K562 (cell line): ENCODE measurements at regions not wholly inside any gene's neighbourhood (a gene's known extent, or its start where the extent isn't known, plus 50 kb on each side); places are given as distances from the start of the nearest gene placed in this dataset.

Source experiments
- ATAC-seq: fragments of 200-7000 bp; cut with Tn5 transposase; 3 replicates; pipeline ENCODE4 v1.9.1; 2020; ENCODE audit warnings: moderate library complexity
- BruUV-seq: library from RNA; stranded (reverse); fragments of 400-500 nt; replicated peaks from 2 replicates; lab custom pipeline; 2021; lab: Mats Ljungman, UMichigan
- CTCF ChIA-PET: fragments of 300-600 bp; formaldehyde crosslinking; extraction: SDS; loops from one replicate; lab custom pipeline; 2021; ENCODE audit warnings: low intra/inter-chr PET ratio; lab: Yijun Ruan, JAX
- POLR2A ChIA-PET: fragments of 300-600, 350-650 bp; sonication (Branson Sonifier 250); formaldehyde crosslinking; extraction: SDS; loops from one replicate; lab custom pipeline; 2021; ENCODE audit warnings: antibody characterized with exemption, inconsistent platforms; lab: Yijun Ruan, JAX
- DNase-seq, 4 experiments: peaks; one replicate each; pipeline versions ENCODE4 v3.0.0 to v3.0.0-alpha.2; 2011 to 2018; ENCODE audit warnings: low spot score in 3 of 4, mixed read lengths in 3 of 4; ENCODE audit errors: extremely low read depth in 1 of 4
- FAIRE-seq: peaks from 2 replicates; lab custom pipeline; 2011; peaks lifted over from hg19 to GRCh38; lab: Jason Lieb, UNC
- H2AFZ ChIP-seq: 2 replicates; pipeline ENCODE4 v1.6.0; 2011; ENCODE audit warnings: low read depth, low read length, control low read depth, inconsistent platforms
- H3K27ac ChIP-seq: fragments of 200-600 bp; 3 replicates; pipeline ENCODE4 v1.8.0; 2011; ENCODE audit warnings: low read depth, mild to moderate bottlenecking, control low read depth, inconsistent platforms, low read length, moderate library complexity, mixed read lengths; ENCODE audit errors: extremely low read depth
- H3K27me3 ChIP-seq, 2 experiments: fragments of 300-600 bp in 1 of 2; 2 replicates in 1 of 2; 3 replicates in 1 of 2; pipeline versions ENCODE4 v1.6.0 to v1.8.0; 2011; ENCODE audit warnings: inconsistent platforms in 2 of 2, low read length in 2 of 2, mild to moderate bottlenecking in 1 of 2, mixed read lengths in 1 of 2, moderate library complexity in 1 of 2; ENCODE audit not compliant: control insufficient read depth in 2 of 2, insufficient read depth in 2 of 2
- H3K36me3 ChIP-seq: fragments of 300-600 bp; 3 replicates; pipeline ENCODE4 v1.8.0; 2011; ENCODE audit warnings: mild to moderate bottlenecking, low read length, inconsistent platforms; ENCODE audit not compliant: control insufficient read depth, insufficient read depth
- H3K4me1 ChIP-seq, 2 experiments: fragments of 200-600 bp in 1 of 2; replicated peaks in 1 of 2; 2 replicates in 1 of 2; 3 replicates in 1 of 2; pipeline versions ENCODE4 v1.5.1 to v1.8.0; 2011; ENCODE audit warnings: inconsistent platforms in 2 of 2, low read length in 2 of 2, mild to moderate bottlenecking in 1 of 2, mixed read lengths in 1 of 2, moderate library complexity in 1 of 2; ENCODE audit not compliant: control insufficient read depth in 2 of 2, insufficient read depth in 2 of 2
- H3K4me2 ChIP-seq: 2 replicates; pipeline ENCODE4 v1.6.1; 2011; ENCODE audit warnings: low read length, control low read depth, inconsistent platforms, mixed read lengths; ENCODE audit not compliant: insufficient read depth
- H3K4me3 ChIP-seq: fragments of 200-600 bp; sonication (generic), shearing (Covaris generic); 2 replicates; pipeline ENCODE4 v1.5.1; 2016; ENCODE audit warnings: control low read depth, inconsistent platforms
- H3K79me2 ChIP-seq: fragments of 200-600 bp; 3 replicates; pipeline ENCODE4 v1.8.0; 2011; ENCODE audit warnings: low read length, inconsistent platforms; ENCODE audit not compliant: control insufficient read depth, insufficient read depth
- H3K9ac ChIP-seq, 2 experiments: 2 replicates each; pipeline versions ENCODE4 v1.6.0 to v1.6.1; 2011; ENCODE audit warnings: low read depth in 2 of 2, low read length in 2 of 2, control low read depth in 1 of 2, inconsistent platforms in 1 of 2, mild to moderate bottlenecking in 1 of 2, mixed read lengths in 1 of 2; ENCODE audit not compliant: insufficient read depth in 1 of 2
- H3K9me1 ChIP-seq: one replicate; pipeline ENCODE4 v1.6.0; 2011; ENCODE audit warnings: inconsistent platforms, mild to moderate bottlenecking, low read length, moderate library complexity; ENCODE audit not compliant: control insufficient read depth, insufficient read depth
- H3K9me3 ChIP-seq: replicated peaks from 2 replicates; pipeline ENCODE4 v1.5.1; 2011; ENCODE audit warnings: low read depth, low read length, inconsistent platforms; ENCODE audit not compliant: control insufficient read depth, insufficient read depth
- H4K20me1 ChIP-seq: replicated peaks from 2 replicates; pipeline ENCODE4 v1.6.1; 2011; ENCODE audit warnings: low read length, inconsistent platforms, mixed read lengths; ENCODE audit not compliant: control insufficient read depth, insufficient read depth
- ARID2 ChIP-seq: fragments of 450-650 bp; IDR thresholded peaks from 2 replicates; pipeline ENCODE4 v1.6.1; 2017; ENCODE audit warnings: antibody characterized with exemption, mild to moderate bottlenecking
- GTF2F1 ChIP-seq: IDR thresholded peaks from 2 replicates; pipeline ENCODE4 v1.6.1; 2011; ENCODE audit warnings: low read depth, low read length, improper control_type of control experiment
- KDM4B ChIP-seq, 2 experiments: fragments of 450-650 bp in 1 of 2; sonication (generic) in 1 of 2; IDR thresholded peaks; 2 replicates each; pipeline ENCODE4 v1.6.1; 2016 to 2017; ENCODE audit warnings: borderline replicate concordance in 2 of 2, antibody characterized with exemption in 1 of 2, low read depth in 1 of 2, mild to moderate bottlenecking in 1 of 2
- MTA1 ChIP-seq: fragments of 450-650 bp; IDR thresholded peaks from 2 replicates; pipeline ENCODE4 v1.6.1; 2017; ENCODE audit warnings: borderline replicate concordance
- POLR3A ChIP-seq: IDR thresholded peaks from 2 replicates; pipeline ENCODE4 v1.6.1; 2011; ENCODE audit warnings: borderline replicate concordance, mild to moderate bottlenecking, moderate library complexity; ENCODE audit not compliant: insufficient read length, insufficient read depth; ENCODE audit errors: extremely low read depth
- RAD51 ChIP-seq: fragments of 450-650 bp; IDR thresholded peaks from 2 replicates; pipeline ENCODE4 v1.7.1; 2016; ENCODE audit warnings: low read depth, mild to moderate bottlenecking, borderline replicate concordance
- SMARCE1 ChIP-seq: fragments of 450-650 bp; IDR thresholded peaks from 2 replicates; pipeline ENCODE4 v1.7.1; 2016; ENCODE audit warnings: mild to moderate bottlenecking
- SNRNP70 ChIP-seq: fragments of 200-400 bp; formaldehyde crosslinking; optimal IDR thresholded peaks from 2 replicates; pipeline ENCODE3; 2017; ENCODE audit warnings: low read depth, low read length
- SRSF7 ChIP-seq: fragments of 200-400 bp; formaldehyde crosslinking; optimal IDR thresholded peaks from 2 replicates; pipeline ENCODE3; 2017; ENCODE audit warnings: mild to moderate bottlenecking, low read depth, low read length
- STAG1 ChIP-seq: sonication (generic); formaldehyde crosslinking; IDR thresholded peaks from 2 replicates; pipeline ENCODE4 v1.5.0; 2020; ENCODE audit warnings: missing genetic modification reagents, borderline replicate concordance
- TAF9B ChIP-seq: fragments of 450-650 bp; IDR thresholded peaks from 2 replicates; pipeline ENCODE4 v1.6.1; 2018; ENCODE audit warnings: mild to moderate bottlenecking; ENCODE audit not compliant: partially characterized antibody
- ZNF407 ChIP-seq: fragments of 450-650 bp; IDR thresholded peaks from 2 replicates; pipeline ENCODE4 v1.6.1; 2016; ENCODE audit warnings: low read depth
- ZNF699 ChIP-seq: fragments of 250-450 bp; sonication (Bioruptor Pico); IDR thresholded peaks from 2 replicates; pipeline ENCODE4 v1.8.0; 2021; ENCODE audit warnings: mild to moderate bottlenecking, moderate library complexity; ENCODE audit not compliant: insufficient replicate concordance
- WGBS: fragments of 100-300 bp; shearing (Covaris generic); methylation state at CpG from one replicate; pipeline ENCODE4 v1.1.6; 2016; ENCODE audit warnings: low coverage, mixed read lengths; ENCODE audit not compliant: insufficient coverage; ENCODE audit errors: missing lambda C conversion rate; 5-methylcytosine and 5-hydroxymethylcytosine counted together
- in situ Hi-C: fragments of 300-500 bp; cut with MboI; formaldehyde crosslinking; loops from 4 replicates; pipeline ENCODE4 v1.15.0; 2018; ENCODE audit warnings: inconsistent platforms, mixed read lengths
- intact Hi-C: fragments of 100-400 bp; cut with micrococcal nuclease; formaldehyde crosslinking; loops from 2 replicates; pipeline ENCODE4 v1.14.2; 2022
- TF ChIP-seq, protein P1 (sequence below): fragments of 250-450 bp; sonication (Bioruptor Pico); IDR thresholded peaks from 2 replicates; pipeline ENCODE4 v1.5.0; 2021; ENCODE audit warnings: mild to moderate bottlenecking, borderline replicate concordance

- no peak for DNase-seq
- H3K36me3 ChIP-seq: no peaks in the 10 kb centered on the region
- ChIA-PET CTCF (no interaction called here), POLR2A (no interaction called here)
- H3K9me1 ChIP-seq: no peaks in the 10 kb centered on the region
- H4K20me1 ChIP-seq: no peaks in the 10 kb centered on the region
- no peak overlapping the region for H3K9ac ChIP-seq
- in situ Hi-C loops: no loop called here
- no peaks in the 10 kb centered on the region for H3K4me1 ChIP-seq
- no peaks in the 10 kb centered on the region for H3K79me2 ChIP-seq
- H3K4me3 ChIP-seq: no peak overlapping the region
- H3K27me3 ChIP-seq: no peaks in the 10 kb centered on the region
- 3% methylated on average over 2 of the region's 2 CpGs for WGBS
- H2AFZ ChIP-seq: no peak overlapping the region
- no peak for FAIRE-seq
- H3K9me3 ChIP-seq: 0 out of 2 replicates have a peak, but pooled peaks cover 1% of the 10 kb centered on the region
- no peak overlapping the region for H3K4me2 ChIP-seq
- ATAC-seq: no peak
- H3K27ac ChIP-seq: no peak overlapping the region
- intact Hi-C loops: no loop called here
- BruUV-seq: no TSS peak
- TF ChIP-seq POLR3A (no peak), KDM4B (IDR thresholded peaks at IDR 0.05; ENCODE audit: borderline replicate concordance in 2 of 2, low read depth in 1 of 2) (no peak), RAD51 (no peak), MTA1 (no peak), GTF2F1 (no peak), ZNF699 (CRISPR knock-in tag) (no peak), SNRNP70 (no peak), ZNF407 (no peak), STAG1 (CRISPR knock-in tag) (no peak), SRSF7 (no peak), SMARCE1 (no peak), TAF9B (no peak), ARID2 (no peak)
- TF ChIP-seq, protein P1, sequence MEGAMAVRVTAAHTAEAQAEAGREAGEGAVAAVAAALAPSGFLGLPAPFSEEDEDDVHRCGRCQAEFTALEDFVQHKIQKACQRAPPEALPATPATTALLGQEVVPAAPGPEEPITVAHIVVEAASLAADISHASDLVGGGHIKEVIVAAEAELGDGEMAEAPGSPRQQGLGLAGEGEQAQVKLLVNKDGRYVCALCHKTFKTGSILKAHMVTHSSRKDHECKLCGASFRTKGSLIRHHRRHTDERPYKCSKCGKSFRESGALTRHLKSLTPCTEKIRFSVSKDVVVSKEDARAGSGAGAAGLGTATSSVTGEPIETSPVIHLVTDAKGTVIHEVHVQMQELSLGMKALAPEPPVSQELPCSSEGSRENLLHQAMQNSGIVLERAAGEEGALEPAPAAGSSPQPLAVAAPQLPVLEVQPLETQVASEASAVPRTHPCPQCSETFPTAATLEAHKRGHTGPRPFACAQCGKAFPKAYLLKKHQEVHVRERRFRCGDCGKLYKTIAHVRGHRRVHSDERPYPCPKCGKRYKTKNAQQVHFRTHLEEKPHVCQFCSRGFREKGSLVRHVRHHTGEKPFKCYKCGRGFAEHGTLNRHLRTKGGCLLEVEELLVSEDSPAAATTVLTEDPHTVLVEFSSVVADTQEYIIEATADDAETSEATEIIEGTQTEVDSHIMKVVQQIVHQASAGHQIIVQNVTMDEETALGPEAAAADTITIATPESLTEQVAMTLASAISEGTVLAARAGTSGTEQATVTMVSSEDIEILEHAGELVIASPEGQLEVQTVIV (CRISPR knock-in tag): no peak
Measured at GRCh38 chr10:56728349-56728748, 367.3 kb upstream of the ZWINT start.
